Stimulated activated naive CD4-positive, alpha-beta T cell (primary cell): ENCODE measurements at regions not wholly inside any gene's neighbourhood (a gene's known extent, or its start where the extent isn't known, plus 50 kb on each side); places are given as distances from the start of the nearest gene placed in this dataset.

ENCODE experiments used
- DNase-seq, 6 experiments: peaks; one replicate each; lab custom pipeline; 2025; lab: John Stamatoyannopoulos, UW

DNA sequence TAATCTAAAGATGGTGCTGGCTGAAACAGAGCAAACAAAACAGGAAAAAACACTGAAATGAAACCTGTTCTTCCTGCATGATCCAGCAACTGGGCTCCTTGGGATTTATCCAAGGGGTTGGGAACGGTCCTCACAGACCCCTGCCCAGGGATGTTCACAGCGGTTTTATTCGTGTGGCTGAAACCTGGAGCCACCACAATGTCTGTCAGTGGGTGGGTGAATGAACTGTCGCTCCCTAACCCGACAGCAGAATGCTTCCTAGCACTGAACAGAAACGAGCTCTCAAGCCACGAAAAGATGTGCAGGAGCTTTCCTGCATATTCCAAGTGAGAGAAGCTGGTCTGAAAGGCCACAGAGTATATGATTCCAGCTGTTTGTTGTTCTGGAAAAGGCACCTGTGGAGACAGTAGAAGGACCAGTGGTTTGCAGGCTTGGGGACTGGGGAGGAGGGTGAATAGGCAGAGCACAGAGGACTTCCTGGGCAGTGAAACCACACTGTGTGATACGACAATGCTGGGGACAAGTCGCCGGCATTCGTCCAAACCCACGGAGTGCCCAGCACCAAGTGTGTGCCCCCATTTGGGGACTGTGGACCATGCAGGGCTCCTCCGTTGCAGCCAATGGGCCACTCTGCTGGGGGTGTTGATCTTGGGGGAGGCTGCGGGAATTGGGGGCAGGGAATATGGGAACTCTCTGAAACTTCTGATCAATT is 73.9 kb downstream of the TEX29 start:
- no peak for DNase-seq

DNA sequence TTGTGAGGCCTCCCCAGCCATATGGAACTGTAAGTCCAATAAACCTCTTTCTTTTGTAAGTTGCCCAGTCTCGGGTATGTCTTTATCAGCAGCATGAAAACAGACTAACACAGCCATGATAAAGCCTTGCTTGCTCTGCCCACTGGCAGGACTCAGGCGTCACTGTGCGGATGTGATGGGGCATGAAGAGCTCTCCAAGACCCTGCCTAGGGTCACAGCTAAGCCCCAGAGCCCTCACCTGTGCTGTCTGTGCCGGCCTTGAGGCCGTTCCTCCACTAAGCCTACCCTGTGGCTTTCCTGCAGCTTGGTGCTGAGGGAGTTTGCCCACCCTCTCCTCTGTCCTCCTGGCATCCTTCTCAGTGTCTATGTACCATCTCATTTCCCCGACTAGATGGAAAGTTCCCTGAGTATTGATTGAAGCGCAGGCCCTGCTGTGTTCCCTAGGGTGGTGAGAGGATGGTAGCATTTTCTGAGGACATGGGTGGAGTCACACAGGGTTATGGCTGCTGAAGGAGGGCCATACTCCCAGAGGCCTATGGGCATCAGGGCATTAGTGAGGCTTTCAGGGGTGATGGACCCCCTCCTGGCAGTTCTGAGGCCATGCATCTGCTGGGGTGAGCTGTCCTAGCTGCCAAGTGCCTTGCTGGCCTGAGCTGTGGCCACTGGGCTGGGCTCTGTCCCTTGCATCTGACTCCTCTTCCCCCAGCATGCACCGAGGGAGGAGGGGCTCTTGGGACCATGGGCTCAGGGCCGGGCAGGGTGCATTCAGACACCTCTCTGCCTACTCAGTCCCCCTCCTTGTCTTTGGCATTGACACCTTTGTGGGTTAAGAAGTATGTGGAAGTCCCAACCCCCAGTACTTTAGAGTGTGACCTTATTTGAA is 75.3 kb downstream of the TEX29 start:
- DNase-seq = no peak

DNA sequence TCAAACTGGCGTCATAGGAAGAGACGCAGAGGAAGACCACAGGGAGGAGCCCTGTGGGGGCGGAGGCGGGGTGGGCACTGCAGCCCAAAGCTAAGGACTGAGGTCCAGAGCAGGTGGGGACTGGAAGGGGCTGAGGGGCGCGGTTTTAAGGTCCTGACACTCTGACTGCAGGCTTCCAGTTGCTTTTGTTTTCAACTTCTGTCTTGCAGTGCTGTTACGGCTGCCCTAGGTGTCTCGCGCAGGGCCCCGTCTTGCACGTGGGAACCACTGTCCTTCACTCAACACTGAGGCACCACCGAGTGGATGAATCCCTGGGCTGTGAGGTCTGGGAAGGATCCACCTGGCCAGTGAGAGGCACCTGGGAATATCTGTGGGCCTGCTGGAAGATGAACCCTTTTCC is 76.0 kb downstream of the TEX29 start:
- DNase-seq = no peak

DNA sequence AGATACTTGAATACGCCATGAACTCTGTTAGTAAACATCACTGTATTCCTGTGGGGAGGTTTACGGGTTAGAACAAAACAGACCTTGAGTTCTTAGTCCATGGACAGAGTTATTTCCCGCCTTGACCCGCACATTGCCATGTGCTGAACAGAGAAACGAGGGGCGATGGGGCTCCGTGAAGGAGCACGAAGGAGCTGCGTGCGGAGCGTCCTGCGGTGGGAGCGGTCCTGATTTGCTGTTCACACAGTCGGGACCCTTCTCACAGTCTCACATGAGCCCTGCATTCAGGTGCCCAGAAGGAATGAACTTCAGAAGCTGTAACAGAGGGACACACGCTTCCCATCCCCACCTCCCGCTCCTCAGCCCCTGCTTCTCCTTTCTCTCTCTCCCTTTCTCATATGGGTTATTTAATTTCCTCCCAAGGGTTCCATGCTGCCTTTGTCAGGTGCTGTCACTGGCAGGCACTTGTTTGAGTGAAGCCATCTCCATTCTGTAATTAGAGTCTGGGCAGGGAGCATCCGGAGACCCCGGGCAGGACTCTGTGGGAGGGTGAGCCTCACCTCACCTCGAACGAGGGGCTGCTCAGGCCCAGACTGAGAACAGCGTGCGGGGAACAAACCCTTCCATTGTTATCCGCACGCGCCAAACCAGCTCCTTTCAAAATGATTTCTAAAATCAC is 76.9 kb downstream of the TEX29 start:
- no peak for DNase-seq

DNA sequence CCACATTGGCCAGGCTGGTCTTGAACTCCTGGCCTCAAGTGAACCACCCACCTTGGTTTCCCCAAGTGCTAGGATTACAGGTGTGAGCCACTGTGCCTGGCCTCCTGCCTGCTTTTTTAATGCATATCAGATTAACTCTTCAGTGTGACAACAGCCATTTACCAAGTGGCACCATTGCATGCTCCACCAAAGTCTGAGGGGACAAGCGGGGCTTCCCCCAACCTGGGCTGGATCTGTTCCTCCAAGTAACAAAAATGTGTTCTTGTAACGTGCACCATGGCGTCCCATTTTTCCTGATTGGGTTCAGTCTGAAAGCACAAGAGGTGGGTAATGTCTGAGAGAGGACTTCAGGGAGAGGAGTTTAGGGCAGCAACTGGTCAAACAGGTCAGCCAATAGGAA is 77.8 kb downstream of the TEX29 start:
- no peak for DNase-seq

DNA sequence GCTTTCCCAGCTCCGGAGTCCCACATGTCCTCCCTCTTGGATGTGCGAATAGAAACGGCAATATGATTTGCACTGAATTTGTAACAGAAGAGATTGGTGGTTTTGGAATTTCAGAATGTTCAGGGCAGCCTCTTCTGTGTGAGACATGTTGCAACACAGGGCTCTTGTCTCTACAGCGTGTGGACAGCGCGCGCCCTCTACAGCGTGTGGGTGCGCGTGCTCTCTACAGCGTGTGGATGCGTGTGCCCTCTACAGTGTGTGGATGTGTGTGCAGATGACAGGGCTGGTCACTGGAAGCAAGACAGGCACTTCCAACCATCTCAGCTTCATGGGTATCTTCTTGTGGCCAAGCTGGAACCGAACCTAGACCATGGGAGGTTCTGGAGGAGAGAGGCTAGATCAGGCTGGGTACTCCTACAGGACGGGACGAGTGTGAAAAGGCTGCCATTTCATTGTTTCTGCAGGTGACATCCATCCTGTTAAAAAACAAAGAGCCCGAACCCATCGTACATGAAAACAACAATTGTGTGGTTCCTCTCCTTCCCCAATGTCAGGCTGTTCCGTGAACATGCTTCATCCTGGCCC is 78.4 kb downstream of the TEX29 start:
- no peak for DNase-seq

DNA sequence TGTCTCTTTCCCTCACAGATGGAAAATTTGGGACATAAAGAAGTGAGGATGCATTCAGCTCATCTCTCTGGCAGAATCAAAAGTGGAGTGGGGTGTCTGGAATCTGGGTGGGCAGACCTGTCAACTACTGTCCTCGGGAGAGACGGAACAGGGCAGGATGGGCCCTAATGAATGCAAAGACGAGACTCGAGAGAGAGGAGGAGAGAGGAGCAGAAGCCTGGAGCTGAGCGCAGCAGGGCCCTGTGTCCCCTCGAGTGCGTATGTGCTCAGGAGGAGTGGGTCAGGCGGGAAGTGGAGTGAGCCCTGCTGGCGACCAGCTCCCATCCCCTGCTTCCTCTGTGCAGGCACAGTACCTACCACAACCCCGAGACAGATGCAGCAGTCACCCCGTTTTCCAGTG is 78.9 kb downstream of the TEX29 start:
- DNase-seq = no peak

DNA sequence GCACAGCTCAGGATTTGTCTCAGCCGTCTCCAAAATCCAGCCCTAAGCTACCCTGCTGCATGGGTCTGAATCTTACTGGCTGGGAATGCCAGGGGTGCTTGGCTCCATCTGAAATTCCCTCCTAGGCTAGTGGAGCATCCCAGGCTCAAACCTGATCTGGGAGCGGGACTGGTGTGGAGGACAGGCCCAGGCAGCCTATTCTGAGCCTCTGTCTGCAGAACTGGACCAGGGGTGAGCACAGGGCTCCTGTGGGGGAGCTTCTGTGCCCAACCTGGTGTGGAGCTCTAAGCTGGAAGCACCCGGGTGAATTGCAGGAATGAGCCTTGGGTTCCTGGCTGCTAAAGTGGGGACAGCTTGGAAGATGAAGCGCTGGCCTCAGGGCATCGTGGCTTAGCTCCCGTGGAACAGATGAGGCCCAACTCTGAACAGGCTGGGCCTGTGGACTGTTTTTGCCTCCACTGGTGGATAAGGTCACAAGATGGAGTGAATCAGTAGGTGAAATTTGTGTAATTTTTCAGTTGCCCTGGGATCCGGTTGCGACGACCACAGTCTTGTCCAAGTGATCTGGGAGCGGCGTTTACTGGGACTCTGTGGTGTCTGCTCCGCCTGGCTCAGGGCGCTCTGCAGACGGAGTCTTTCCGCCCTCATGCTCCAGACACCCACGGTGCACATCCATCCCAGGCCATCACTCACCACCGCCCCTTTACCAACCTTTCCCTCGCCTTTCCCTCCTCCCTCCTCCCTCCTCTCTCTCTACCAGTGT is 79.5 kb downstream of the TEX29 start:
- no peak for DNase-seq

DNA sequence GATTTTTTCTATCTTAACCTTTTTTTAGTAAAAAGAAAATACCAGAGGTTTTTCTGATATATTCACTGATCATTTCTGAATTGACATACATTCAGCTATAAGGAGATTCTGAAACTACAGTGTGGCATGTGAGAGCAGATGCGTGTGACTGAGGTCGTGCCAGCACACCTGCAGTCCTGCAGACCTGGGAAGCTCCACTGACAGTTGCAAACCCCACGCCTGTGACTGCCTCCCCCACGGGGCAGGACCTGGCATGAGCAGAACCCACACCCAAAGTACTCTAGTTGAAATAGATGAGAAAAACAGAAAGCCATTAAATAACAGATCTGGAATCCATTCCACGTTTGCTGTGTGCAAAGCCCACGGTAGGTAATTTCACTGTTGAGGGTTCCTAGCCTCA is 80.7 kb downstream of the TEX29 start:
- DNase-seq = no peak

DNA sequence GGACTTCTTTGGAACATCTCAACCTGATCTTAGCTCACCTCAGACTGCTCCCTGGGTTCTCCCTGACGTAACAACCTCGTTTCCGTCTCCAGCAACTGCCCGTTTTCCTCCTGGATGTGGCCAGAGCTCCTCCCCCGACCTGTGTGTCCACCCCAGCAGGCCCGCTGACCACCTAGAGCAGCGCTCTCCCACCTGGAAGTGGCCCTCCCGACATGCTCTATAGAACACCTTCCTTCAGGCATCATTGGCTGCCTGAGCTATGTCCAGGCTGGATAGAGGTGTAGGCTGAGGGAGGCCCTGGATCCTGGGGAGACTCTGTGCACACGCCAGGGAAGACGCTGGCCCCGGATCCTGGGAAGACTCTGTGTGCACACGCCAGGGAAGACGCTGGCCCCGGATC is 81.3 kb downstream of the TEX29 start:
- no peak for DNase-seq

DNA sequence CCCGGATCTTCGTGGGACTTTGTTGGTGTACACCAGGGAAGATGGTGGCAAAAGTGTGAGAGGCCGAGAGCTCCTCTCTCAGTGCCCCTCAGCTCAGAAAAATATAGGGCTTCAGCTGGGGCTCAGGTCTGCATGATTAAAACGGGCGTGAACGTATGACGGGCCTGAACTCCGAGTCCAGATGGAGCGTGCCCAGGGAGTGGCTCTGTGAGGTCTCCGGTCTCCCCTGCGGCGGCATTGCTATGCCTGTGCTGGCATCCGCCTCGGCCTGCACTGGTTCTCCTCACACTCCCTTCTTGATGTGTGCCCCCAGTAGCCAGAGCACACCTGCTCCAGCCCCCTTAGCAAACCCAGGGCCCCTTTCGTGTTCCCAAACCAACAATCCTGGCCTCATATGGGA is 82.0 kb downstream of the TEX29 start:
- DNase-seq = no peak

DNA sequence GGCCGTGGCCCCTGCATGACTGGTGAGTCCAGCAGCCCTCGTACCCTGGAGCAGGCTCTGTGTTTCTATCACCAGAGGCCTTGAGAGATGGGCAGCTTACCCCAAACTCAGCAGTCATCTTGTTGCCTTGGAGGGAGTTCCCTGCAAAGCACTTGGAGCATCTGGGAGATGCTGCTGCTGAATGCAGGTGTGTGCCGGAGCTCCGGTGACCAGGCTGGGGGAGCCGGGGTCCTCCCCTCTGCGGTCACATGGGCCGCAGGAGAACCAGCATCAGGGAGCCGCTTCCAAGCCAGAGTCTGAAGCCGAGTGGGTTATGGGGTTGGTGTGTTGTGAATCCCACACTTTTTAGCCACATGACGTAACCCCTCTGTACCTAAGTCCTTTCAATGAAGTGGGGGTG is 82.8 kb downstream of the TEX29 start:
- DNase-seq = no peak

DNA sequence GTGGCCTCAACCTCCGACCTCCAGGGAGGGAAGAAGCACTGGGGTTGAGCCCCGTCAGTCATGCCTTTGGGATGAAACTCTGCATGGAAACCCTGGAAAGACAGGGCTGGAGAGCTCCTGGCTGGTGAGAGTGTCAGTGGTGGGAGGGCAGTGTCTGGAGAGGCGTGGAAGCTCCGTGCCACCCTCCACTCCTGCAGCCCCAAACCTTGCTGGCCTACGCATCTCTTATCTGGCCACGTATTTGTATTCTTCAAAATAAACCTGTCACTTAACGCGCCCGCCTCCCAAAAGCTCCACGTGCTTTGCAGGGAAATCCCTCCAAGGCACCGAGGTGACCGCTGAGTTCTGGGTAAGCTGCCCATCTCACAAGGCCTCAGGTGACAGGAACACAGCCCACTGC is 84.3 kb downstream of the TEX29 start:
- no peak for DNase-seq

DNA sequence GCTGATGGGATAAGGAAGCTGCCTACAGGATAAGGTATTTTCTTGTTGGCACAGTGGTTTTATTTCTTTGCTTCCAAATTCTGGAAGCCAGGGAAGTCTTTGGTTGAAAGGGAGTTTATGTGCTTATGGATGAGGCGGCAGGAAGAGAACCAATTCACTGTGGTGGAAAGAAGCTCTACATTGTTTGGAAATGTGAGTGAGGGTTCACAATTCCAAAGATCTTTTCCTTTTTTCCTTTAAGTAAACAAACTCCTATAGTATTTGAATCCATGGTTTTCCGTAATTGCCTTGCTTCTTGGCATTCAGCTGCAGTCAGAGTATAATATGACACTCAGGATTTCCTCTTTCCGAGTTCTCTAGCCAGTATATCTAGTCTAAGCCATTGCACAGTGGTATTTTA is 86.2 kb downstream of the TEX29 start:
- no peak for DNase-seq

DNA sequence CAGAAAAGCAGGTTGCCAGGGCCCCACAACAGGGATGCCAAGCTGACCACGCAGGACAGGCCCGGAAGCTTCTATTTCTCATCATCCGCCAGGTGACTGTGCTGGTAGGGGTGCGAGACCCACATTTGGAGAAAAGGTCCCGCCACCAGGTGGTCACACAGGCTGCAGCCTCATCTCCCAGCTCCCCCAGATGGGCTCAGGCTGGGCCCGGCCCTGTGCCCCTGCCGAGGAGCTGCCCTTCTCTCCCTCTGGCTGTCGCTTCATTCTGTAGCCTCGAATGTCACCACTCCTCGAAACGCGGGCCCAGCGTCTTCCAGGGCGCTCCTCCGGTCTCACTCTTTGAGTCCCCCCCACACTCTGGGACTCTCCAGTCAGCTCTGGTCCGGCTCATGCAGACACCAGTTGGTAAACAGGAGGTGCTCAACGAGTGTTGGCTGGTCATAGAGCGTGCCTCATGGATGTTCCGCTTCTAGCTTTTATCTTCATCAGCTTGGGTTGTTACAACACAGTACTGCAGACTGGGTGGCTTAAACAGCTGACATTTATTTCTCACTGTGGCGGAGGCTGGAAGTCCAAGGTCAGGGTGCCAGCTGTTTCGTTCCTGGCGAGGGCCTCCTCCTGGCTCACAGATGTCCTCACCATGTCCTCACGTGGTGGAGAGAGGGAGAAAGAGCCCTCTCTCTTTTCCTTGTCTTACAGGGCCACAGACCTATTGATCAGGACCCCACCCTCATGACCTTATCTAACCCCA is 87.1 kb downstream of the TEX29 start:
- DNase-seq = no peak

DNA sequence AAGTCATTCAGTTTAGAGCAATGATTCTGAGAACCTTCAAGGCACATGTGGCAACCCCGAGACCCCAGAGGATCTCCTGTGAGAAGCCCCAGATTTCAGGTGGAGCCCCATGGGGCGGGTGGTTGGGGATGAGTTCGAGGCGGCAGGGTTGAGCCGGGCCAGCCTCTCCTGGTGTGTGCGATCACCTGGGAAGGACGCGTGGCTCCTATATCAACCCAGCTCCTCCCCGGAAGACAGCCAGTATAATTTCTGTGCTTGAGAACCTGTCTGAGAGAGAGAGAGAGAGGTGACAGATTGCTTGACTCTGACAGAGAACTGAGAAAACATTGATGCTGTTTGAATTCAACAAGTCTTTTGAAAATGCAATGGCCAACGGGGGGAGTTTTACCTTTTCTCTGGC is 89.0 kb downstream of the TEX29 start:
- no peak for DNase-seq

DNA sequence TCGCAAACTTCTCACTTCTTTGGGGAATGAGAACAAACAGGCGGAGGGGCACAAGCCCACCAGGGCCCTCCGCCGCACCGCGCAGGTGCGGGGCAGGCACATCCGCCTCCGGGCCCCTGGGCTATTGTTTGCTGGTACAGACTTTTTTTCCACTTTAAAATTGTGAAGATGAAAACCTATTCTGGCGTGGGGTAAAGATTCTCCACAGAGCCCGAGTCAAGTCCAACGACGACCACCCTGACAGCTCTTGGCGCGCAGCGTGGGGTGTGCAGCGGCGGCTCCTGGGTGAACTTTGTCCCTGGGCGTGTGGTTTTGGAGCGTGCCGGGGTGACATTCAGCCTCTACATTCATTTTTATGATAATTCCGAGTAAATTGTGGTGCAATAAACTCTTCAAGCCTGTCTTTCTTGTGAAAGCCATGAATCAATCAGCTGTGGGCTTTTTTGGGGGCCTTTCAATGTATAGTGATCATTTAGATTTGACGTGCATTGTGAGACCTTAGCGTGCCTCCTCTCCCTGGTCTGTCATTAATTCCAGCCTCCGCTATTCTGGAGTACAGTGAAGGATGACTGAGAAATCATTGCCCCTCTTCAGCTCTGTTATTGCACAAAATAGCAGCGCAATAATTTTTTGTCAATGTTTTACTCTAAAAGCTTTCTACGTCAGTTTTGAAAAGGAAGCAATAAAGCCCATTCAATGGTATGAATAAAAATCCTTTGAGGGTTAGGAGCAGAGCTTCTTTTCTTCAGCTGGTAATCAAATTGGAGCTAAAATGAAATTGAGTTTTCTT is 90.0 kb downstream of the TEX29 start:
- DNase-seq = no peak

DNA sequence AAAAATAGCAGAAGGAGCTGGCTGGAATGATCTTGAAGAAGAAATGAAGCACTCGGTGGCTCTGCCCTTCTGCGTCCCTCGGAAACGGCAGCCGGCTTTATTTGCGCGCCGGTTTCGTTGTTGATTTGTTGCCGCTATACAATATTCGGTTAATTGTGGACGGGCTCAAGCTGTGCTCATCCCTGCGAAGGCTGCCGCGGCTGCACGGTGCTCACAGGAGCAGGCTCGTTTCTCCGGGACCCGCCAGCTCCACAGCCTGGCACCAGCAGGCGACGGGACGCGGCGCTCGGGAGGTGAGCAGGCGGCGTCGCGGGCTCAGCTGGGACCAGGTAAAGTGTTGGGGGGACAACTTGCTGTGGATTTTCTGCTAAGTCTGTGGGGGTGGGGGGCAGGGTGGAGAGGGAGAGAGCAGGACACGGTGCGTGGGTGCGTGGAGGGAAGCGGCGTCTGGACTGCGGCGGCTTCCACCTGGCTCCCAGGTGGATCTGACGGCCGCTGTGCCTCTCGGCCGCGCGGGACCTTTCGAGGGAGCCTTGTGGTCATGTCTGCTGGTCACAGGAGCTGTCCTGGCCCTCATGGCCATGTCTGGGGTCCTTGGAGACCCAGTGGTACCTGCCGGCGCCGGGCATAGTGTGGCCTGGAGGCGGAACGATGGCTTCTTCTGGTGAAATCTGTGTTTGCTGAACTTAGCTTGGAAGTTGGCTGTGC is 90.9 kb downstream of the TEX29 start:
- no peak for DNase-seq

DNA sequence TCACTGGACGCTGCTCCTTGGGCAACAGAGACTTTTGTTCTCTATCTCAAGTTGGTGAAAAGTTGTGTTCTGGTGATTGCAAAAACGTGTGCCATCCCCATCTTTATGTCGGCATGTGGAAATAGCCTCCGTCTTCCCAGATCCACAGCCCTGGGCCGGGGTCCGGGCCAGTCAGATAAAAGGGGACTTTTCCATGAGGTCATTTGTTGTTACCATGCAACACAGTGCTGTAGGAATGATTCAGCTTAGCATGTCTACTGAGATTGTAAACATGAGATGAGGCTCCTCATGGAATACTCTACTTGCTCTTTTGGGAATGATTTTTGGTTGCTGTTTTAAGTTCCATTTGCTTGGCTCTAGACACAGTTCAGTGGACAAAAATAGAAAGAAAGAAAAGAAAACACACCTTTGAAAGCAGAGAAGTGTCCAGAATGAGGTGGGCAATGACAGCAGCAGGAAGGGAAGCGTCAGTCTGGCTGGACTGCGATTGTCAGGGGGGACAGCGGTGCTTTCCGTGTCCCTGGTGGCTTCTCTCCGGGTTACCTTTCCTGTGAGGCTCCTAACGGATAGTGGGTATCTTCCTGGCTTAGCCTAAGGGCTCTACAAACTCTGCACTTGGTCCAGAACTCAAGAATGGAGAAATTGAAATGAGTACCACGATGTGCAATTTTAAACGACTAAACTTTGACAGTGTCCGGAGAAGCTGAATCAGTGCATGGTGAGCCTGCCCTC is 91.6 kb downstream of the TEX29 start:
- no peak for DNase-seq
